Astrocyte (in vitro differentiated cells and primary cell): ENCODE measurements at regions not wholly inside any gene's neighbourhood (a gene's known extent, or its start where the extent isn't known, plus 50 kb on each side); places are given as distances from the start of the nearest gene placed in this dataset.

ENCODE experiments used
- CTCF ChIP-seq: IDR thresholded peaks from 2 replicates; pipeline ENCODE4 v1.5.1; 2011; ENCODE audit warnings: low read depth, mild to moderate bottlenecking, inconsistent platforms, low read length, moderate library complexity; ENCODE audit not compliant: insufficient read depth
- EZH2 ChIP-seq: IDR thresholded peaks from 2 replicates; pipeline ENCODE4 v1.6.1; 2012; ENCODE audit warnings: mild to moderate bottlenecking, low read length, inconsistent platforms; ENCODE audit not compliant: insufficient read depth

- no peak for TF ChIP-seq CTCF
- no peak for TF ChIP-seq EZH2
Observed at GRCh38 chr16:55976815-55977214, 101.6 kb upstream of the CES5A start.
